ENCODE measurements at regions not wholly inside any gene's neighbourhood (a gene's known extent, or its start where the extent isn't known, plus 50 kb on each side); places are given as distances from the start of the nearest gene placed in this dataset.

- TF ChIP-seq EZH2 (IDR thresholded peaks at IDR 0.05; ENCODE audit: borderline replicate concordance, low read depth, low read length, poor library complexity, severe bottlenecking) (no peak), CTCF (conservative IDR thresholded peaks at IDR 0.05; ENCODE audit: low read depth, low read length) (no peak)
Observed at GRCh38 chrX:106281383-106281782, 113.3 kb downstream of the PWWP3B start.

All from A673 (cell line).